Neural cell (in vitro differentiated cells): ENCODE measurements at regions not wholly inside any gene's neighbourhood (a gene's known extent, or its start where the extent isn't known, plus 50 kb on each side); places are given as distances from the start of the nearest gene placed in this dataset.

Source experiments
- H2AFZ ChIP-seq: fragments of 200-600, 300-800 bp; sonication (generic), shearing (Covaris generic); 2 replicates; pipeline ENCODE4 v1.6.0; 2014; ENCODE audit warnings: low read depth, mild to moderate bottlenecking, antibody characterized with exemption, low read length, moderate library complexity
- H3F3A ChIP-seq: fragments of 200-600 bp; shearing (Covaris generic); 2 replicates; pipeline ENCODE4 v1.6.1; 2016; ENCODE audit warnings: mild to moderate bottlenecking, moderate library complexity, mixed read lengths, antibody characterized with exemption, low read length; ENCODE audit not compliant: insufficient read depth, poor library complexity, severe bottlenecking
- H3K27ac ChIP-seq: fragments of 200-600, 300-800 bp; sonication (generic), shearing (Covaris generic); 2 replicates; pipeline ENCODE4 v1.5.1; 2014; ENCODE audit warnings: mild to moderate bottlenecking, low read length, moderate library complexity
- H3K27me3 ChIP-seq: fragments of 300-800, 200-600 bp; sonication (generic), shearing (Covaris generic); 2 replicates; pipeline ENCODE4 v1.6.0; 2014; ENCODE audit warnings: mild to moderate bottlenecking, low read depth, low read length, moderate library complexity; ENCODE audit not compliant: insufficient read depth
- H3K36me3 ChIP-seq: fragments of 300-800, 200-600 bp; sonication (generic), shearing (Covaris generic); 2 replicates; pipeline ENCODE4 v1.5.1; 2014; ENCODE audit warnings: mild to moderate bottlenecking, antibody characterized with exemption, low read length, moderate library complexity; ENCODE audit not compliant: insufficient read depth
- H3K4me2 ChIP-seq: fragments of 300-800, 200-600 bp; sonication (generic), shearing (Covaris generic); 2 replicates; pipeline ENCODE4 v1.6.0; 2014; ENCODE audit warnings: mild to moderate bottlenecking, low read length
- H3K4me3 ChIP-seq: fragments of 300-800, 200-600 bp; sonication (generic), shearing (Covaris generic); 2 replicates; pipeline ENCODE4 v1.5.1; 2014; ENCODE audit warnings: mild to moderate bottlenecking, low read length, moderate library complexity
- H3K79me2 ChIP-seq: fragments of 200-600 bp; shearing (Covaris generic); replicated peaks from 2 replicates; pipeline ENCODE4 v1.6.0; 2014; ENCODE audit warnings: mild to moderate bottlenecking, low read length, moderate library complexity; ENCODE audit not compliant: insufficient read depth
- H3K9ac ChIP-seq: fragments of 300-800, 200-600 bp; sonication (generic), shearing (Covaris generic); 2 replicates; pipeline ENCODE4 v1.6.1; 2016; ENCODE audit warnings: mild to moderate bottlenecking, low read length, mixed read lengths
- H3K9me2 ChIP-seq: fragments of 200-600 bp; shearing (Covaris generic); 2 replicates; pipeline ENCODE4 v1.6.1; 2016; ENCODE audit warnings: mild to moderate bottlenecking, low read length, mixed read lengths; ENCODE audit not compliant: insufficient read depth
- H3K9me3 ChIP-seq: fragments of 200-600, 300-800 bp; sonication (generic), shearing (Covaris generic); 2 replicates; pipeline ENCODE4 v1.6.1; 2016; ENCODE audit warnings: mild to moderate bottlenecking, mixed run types, low read length, moderate library complexity, mixed read lengths
- H4K20me1 ChIP-seq: fragments of 200-600 bp; shearing (Covaris generic); 2 replicates; pipeline ENCODE4 v1.6.1; 2016; ENCODE audit warnings: mild to moderate bottlenecking, mixed run types; ENCODE audit not compliant: insufficient read depth
- CTCF ChIP-seq: fragments of 450-650 bp; IDR thresholded peaks from 2 replicates; pipeline ENCODE4 v1.5.1; 2014; ENCODE audit warnings: antibody characterized with exemption, mild to moderate bottlenecking, moderate library complexity; ENCODE audit not compliant: poor library complexity, severe bottlenecking
- EP300 ChIP-seq: fragments of 450-650 bp; conservative IDR thresholded peaks from 2 replicates; pipeline ENCODE4 v1.6.1; 2014; ENCODE audit warnings: antibody characterized with exemption, mild to moderate bottlenecking, moderate library complexity; ENCODE audit not compliant: poor library complexity, severe bottlenecking
- EZH2 ChIP-seq: fragments of 200-600, 300-800 bp; shearing (Covaris generic), sonication (generic); IDR thresholded peaks from 2 replicates; pipeline ENCODE4 v1.6.1; 2014; ENCODE audit warnings: antibody characterized with exemption, low read length, borderline replicate concordance, mild to moderate bottlenecking; ENCODE audit not compliant: insufficient read depth, poor library complexity, severe bottlenecking
- MXI1 ChIP-seq: fragments of 450-650 bp; conservative IDR thresholded peaks from 2 replicates; pipeline ENCODE4 v1.6.1; 2014; ENCODE audit warnings: antibody characterized with exemption, mild to moderate bottlenecking; ENCODE audit not compliant: poor library complexity, severe bottlenecking
- POLR2AphosphoS5 ChIP-seq: IDR thresholded peaks from 2 replicates; pipeline ENCODE4 v1.6.1; 2012
- RAD21 ChIP-seq: fragments of 450-650 bp; conservative IDR thresholded peaks from 2 replicates; pipeline ENCODE4 v1.6.1; 2014; ENCODE audit warnings: antibody characterized with exemption, mild to moderate bottlenecking, moderate library complexity
- REST ChIP-seq: IDR thresholded peaks from 2 replicates; pipeline ENCODE4 v1.6.1; 2012; ENCODE audit warnings: borderline replicate concordance
- SMC3 ChIP-seq: fragments of 450-650 bp; conservative IDR thresholded peaks from 2 replicates; pipeline ENCODE4 v1.6.1; 2014; ENCODE audit warnings: antibody characterized with exemption, mild to moderate bottlenecking, moderate library complexity; ENCODE audit not compliant: poor library complexity
- TAF1 ChIP-seq: IDR thresholded peaks from 2 replicates; pipeline ENCODE4 v1.6.1; 2012; ENCODE audit warnings: low read depth

GRCh38 chr21:43347461-43348169 is 79.3 kb downstream of the SIK1 start:
- Histone ChIP-seq H3K4me3 (no peak overlapping the region), H3K9me2 (no peaks in the 10 kb centered on the region), H2AFZ (no peak overlapping the region), H3K27ac (no peak overlapping the region), H3K9ac (no peak overlapping the region), H3K9me3 (no peaks in the 10 kb centered on the region), H3F3A (no peaks in the 10 kb centered on the region), H3K4me2 (no peak overlapping the region), H3K36me3 (no peaks in the 10 kb centered on the region), H3K27me3 (no peaks in the 10 kb centered on the region), H4K20me1 (no peaks in the 10 kb centered on the region), H3K79me2 (no peaks in the 10 kb centered on the region)
- TF ChIP-seq REST, result no peak
- TF ChIP-seq TAF1, result no peak
- no peak for TF ChIP-seq RAD21
- no peak for TF ChIP-seq CTCF
- no peak for TF ChIP-seq SMC3
- TF ChIP-seq POLR2AphosphoS5, result no peak
- no peak for TF ChIP-seq EP300
- TF ChIP-seq EZH2, result no peak
- TF ChIP-seq MXI1, result no peak

- Histone ChIP-seq H3K36me3 (no peaks in the 10 kb centered on the region), H3K9ac (no peak overlapping the region), H3K4me3 (no peak overlapping the region), H3F3A (no peaks in the 10 kb centered on the region), H3K9me2 (no peaks in the 10 kb centered on the region), H2AFZ (no peak overlapping the region), H4K20me1 (no peaks in the 10 kb centered on the region), H3K27me3 (no peaks in the 10 kb centered on the region), H3K9me3 (no peaks in the 10 kb centered on the region), H3K79me2 (no peaks in the 10 kb centered on the region), H3K4me2 (no peak overlapping the region), H3K27ac (no peak overlapping the region)
- TF ChIP-seq TAF1, result no peak
- TF ChIP-seq REST, result no peak
- TF ChIP-seq CTCF, result no peak
- TF ChIP-seq EZH2, result no peak
- TF ChIP-seq POLR2AphosphoS5, result no peak
- TF ChIP-seq SMC3, result no peak
Observed at GRCh38 chr21:43346551-43346950, 80.4 kb downstream of the SIK1 start.
